OCI-LY1 (cell line): ENCODE measurements at regions not wholly inside any gene's neighbourhood (a gene's known extent, or its start where the extent isn't known, plus 50 kb on each side); places are given as distances from the start of the nearest gene placed in this dataset.

Experiments used
- EZH2 ChIP-seq: fragments of 200-600 bp; sonication (generic), shearing (Covaris generic); IDR thresholded peaks from 2 replicates; pipeline ENCODE4 v1.8.0; 2017; ENCODE audit warnings: borderline replicate concordance, mixed run types, mild to moderate bottlenecking, antibody characterized with exemption, low read length, moderate library complexity, mixed read lengths
- TF ChIP-seq, protein P1 (sequence below): fragments of 200-600 bp; sonication (generic), shearing (Covaris generic); IDR thresholded peaks from 2 replicates; pipeline ENCODE4 v1.5.1; 2017; ENCODE audit warnings: mild to moderate bottlenecking, antibody characterized with exemption, low read length, moderate library complexity, mixed read lengths

- TF ChIP-seq, protein P1, sequence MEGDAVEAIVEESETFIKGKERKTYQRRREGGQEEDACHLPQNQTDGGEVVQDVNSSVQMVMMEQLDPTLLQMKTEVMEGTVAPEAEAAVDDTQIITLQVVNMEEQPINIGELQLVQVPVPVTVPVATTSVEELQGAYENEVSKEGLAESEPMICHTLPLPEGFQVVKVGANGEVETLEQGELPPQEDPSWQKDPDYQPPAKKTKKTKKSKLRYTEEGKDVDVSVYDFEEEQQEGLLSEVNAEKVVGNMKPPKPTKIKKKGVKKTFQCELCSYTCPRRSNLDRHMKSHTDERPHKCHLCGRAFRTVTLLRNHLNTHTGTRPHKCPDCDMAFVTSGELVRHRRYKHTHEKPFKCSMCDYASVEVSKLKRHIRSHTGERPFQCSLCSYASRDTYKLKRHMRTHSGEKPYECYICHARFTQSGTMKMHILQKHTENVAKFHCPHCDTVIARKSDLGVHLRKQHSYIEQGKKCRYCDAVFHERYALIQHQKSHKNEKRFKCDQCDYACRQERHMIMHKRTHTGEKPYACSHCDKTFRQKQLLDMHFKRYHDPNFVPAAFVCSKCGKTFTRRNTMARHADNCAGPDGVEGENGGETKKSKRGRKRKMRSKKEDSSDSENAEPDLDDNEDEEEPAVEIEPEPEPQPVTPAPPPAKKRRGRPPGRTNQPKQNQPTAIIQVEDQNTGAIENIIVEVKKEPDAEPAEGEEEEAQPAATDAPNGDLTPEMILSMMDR, result no peak
- no peak for TF ChIP-seq EZH2
Measured at GRCh38 chr6:92715991-92716390, 703.4 kb downstream of the EPHA7 start.
